GM12891 (cell line): ENCODE measurements at regions not wholly inside any gene's neighbourhood (a gene's known extent, or its start where the extent isn't known, plus 50 kb on each side); places are given as distances from the start of the nearest gene placed in this dataset.

Experiments
- DNase-seq: peaks from one replicate; pipeline ENCODE4 v3.0.0; 2011; ENCODE audit warnings: low spot score; ENCODE audit not compliant: insufficient read length
- FAIRE-seq: peaks from 2 replicates; lab custom pipeline; 2011; peaks lifted over from hg19 to GRCh38; lab: Jason Lieb, UNC
- PAX5 ChIP-seq: IDR thresholded peaks from 2 replicates; pipeline ENCODE4 v1.6.1; 2011; ENCODE audit warnings: low read length, moderate library complexity, mild to moderate bottlenecking; ENCODE audit not compliant: insufficient read depth, severe bottlenecking
- POLR2A ChIP-seq: IDR thresholded peaks from 2 replicates; pipeline ENCODE4 v1.6.1; 2011; ENCODE audit warnings: low read depth, low read length, control low read depth
- POLR2AphosphoS5 ChIP-seq: IDR thresholded peaks from 2 replicates; pipeline ENCODE4 v1.6.1; 2011; ENCODE audit warnings: low read depth, low read length, control low read depth
- POU2F2 ChIP-seq: IDR thresholded peaks from 2 replicates; pipeline ENCODE4 v1.6.1; 2011; ENCODE audit warnings: low read depth, mild to moderate bottlenecking, control low read depth, low read length, moderate library complexity
- SPI1 ChIP-seq: IDR thresholded peaks from 2 replicates; pipeline ENCODE4 v1.6.1; 2011; ENCODE audit warnings: low read depth, low read length, control low read depth
- TAF1 ChIP-seq: IDR thresholded peaks from 2 replicates; pipeline ENCODE4 v1.6.1; 2011; ENCODE audit warnings: low read depth, low read length, control low read depth

DNA sequence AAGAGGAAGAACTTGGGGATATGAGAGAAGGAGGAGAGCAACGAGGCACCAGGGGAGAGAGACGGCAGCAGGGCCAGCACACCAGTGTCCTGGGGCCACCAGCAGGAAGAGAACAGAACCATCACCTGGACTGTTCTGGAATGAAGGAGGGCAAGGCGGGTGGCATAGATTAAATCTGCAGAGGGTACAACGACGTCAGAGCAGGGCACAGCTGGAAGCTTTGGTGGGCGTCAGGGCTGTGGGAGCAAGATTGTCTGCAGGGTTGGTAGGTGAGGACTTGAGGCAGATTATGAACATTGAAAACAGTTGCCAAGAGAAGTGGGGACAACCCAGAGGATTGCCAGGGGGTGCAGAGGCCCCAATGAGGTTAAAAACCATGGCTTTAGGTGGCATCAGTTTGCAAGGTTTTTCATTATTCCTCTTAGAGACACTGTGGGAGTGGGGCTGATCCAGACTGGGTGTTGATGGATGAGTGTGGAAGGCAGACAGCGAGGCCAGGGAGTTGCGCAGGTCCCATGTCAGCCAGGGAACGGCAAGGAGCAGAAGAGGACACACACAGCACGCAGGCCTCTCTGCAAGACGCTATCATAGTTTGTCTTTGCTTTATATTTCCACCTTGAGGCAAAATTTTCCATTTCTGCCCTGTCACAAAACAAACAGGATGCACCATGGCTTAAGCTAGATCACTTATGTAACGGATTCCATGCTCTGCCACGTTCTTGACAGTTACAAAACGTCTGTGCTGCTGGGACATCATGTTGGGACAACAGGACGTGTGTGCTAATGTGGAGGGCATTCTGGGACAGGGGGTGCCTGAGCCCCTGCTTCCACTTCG, 52.5 kb upstream of the LEP start:
- no peak for FAIRE-seq
- TF ChIP-seq POLR2AphosphoS5 (no peak), POLR2A (no peak), POU2F2 (no peak), TAF1 (no peak), SPI1 (no peak), PAX5 (no peak)

DNA sequence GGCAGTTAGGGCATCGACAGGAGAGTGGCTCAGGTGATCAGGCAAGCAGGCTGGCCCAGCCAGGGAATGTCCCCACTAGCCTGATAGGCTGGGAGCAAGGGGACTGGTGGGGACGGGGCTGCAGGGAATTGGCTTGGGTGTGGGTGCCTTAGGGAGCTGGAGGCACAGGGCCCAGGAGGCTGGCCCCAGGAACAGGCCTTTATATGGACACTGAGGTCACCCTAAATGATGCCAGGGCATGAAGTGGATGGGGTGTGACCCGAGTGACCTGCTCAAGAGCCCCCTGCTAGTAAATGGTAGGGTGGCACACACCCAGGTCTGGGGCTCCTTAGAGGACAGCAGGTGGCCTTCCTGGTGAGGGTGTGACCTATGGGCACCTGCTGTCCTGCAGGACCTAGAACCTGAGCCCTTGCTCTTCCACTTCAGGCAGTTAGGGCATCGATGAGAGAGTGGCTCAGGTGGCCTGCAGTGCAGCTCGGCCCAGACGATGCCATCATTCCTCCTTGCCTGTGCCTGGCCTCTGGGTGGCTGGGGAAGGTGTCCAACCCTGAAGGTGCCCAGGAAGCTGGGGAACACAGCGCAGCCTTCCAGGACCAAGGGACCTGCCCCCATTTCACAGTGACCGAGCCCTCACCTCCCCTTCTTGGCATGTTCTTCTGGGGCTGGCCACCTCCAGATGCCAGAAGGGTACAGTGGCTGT, 51.7 kb upstream of the LEP start:
- TF ChIP-seq SPI1 = no peak
- TF ChIP-seq TAF1 = no peak
- TF ChIP-seq POU2F2 = no peak
- TF ChIP-seq POLR2A = no peak
- no peak for TF ChIP-seq PAX5
- TF ChIP-seq POLR2AphosphoS5 = no peak
- DNase-seq (no peak), FAIRE-seq (no peak)

More for the DNA sequence above, 52.5 kb upstream of the LEP start:
- DNase-seq = no peak

DNA sequence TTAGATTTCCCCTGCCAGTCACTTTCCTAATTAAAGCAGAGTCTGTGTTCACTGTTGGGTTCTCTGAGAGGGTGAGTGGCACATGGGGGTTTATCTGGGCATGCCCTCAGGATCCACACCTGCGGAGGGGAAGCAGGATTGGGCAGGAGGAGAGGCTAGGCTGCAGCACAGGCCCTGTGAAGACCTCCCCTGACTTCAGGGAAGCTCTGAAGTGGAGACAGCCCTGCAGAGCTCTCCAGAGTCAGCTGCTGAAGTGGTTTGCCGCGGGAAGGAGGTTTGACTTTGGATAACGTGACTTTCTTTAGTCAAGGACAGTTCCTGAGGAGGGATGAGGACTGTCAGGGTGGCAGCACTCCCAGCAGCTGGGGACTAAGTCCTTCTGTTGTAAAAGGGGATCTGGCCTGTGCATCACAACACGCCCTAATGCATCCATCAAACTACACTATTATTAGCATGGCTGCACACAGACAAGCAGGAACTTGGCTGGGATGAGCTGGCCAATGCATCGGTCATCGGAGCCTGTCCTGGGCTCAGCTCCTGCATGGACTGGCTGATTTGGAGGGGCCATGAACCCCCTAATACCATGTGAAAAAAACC, 50.9 kb upstream of the LEP start:
- FAIRE-seq = no peak

DNA sequence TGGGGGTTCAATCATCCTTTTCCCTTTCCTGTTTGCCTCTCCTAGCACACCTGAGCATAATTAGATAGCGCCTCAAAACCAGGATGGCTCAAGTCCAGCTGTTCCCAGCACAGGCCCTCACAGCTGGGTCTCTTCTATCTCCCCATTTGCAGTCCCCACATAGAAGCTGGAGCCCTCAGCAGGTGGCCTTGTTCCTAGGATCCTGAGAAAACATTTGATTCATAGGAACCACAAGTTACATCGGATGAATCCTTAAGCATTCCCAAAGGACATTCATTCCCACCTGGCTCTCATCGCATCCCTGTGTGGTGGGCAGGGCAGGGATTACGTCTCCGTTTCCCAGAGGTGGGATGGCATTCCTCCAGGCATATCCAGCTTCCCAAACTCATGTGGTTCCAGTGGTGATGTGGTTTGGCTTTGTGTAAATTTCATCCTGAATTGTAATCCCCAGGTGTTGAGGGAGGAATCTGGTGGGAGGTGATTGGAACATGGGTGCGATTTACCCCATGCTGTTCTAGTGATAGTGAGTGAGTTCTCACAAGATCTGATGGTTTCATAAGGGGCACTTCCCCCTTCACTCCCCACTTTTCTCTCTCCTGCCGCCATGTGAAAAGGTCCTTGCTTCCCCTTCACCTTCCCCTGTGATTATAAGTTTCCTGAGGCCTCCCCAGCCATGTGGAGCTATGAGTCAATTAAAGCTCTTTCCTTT, 49.8 kb upstream of the LEP start:
- TF ChIP-seq TAF1 (no peak), SPI1 (no peak), POU2F2 (no peak), PAX5 (no peak), POLR2AphosphoS5 (no peak), POLR2A (no peak)
- DNase-seq = no peak
- FAIRE-seq = no peak

More for the DNA sequence above, 50.9 kb upstream of the LEP start:
- no peak for TF ChIP-seq POLR2AphosphoS5
- TF ChIP-seq TAF1 = no peak
- TF ChIP-seq POU2F2 = no peak
- TF ChIP-seq SPI1 = no peak
- no peak for TF ChIP-seq POLR2A
- TF ChIP-seq PAX5 = no peak
- DNase-seq = no peak
